GM18498 (cell line): ENCODE measurements at regions not wholly inside any gene's neighbourhood (a gene's known extent, or its start where the extent isn't known, plus 50 kb on each side); places are given as distances from the start of the nearest gene placed in this dataset.
"Not testable (repeated sequence)": the region's sequence is repeated elsewhere in the genome, so short reads cannot be mapped to it uniquely, and the experiment has no call there.

Source experiments
- ATAC-seq: cut with Tn5 transposase; IDR thresholded peaks from one replicate; pipeline ENCODE4 v1.9.1; 2021; ENCODE audit warnings: mild to moderate bottlenecking, moderate library complexity; ENCODE audit not compliant: unreplicated experiment

DNA sequence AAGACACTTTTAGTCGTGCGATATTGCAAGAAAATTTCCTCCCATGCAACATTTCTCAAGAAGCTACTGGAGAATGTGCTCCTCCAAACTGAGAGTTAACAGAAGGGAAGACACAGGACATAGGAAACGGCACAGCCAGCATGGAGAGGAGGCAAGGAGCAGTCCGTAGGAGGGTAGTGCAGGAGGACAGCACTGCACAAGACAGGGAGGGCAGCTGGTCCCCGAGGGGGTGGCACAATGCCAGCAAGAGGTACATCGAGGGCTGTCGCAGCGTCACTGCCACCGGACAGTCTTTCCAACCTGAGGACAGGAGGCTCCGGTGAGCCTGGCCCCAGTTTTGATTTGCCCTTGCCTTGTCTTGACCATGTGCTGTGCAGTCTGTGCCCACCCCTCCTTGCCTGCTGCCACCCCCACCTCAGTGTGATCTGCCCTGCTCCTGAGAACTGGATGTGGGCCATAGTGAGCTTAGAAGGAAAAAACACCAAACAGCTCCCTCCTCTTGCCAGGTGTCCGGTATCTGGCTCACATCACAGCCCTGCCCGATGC, 81.6 kb upstream of the LAPTM4A start:
- ATAC-seq: no peak

DNA sequence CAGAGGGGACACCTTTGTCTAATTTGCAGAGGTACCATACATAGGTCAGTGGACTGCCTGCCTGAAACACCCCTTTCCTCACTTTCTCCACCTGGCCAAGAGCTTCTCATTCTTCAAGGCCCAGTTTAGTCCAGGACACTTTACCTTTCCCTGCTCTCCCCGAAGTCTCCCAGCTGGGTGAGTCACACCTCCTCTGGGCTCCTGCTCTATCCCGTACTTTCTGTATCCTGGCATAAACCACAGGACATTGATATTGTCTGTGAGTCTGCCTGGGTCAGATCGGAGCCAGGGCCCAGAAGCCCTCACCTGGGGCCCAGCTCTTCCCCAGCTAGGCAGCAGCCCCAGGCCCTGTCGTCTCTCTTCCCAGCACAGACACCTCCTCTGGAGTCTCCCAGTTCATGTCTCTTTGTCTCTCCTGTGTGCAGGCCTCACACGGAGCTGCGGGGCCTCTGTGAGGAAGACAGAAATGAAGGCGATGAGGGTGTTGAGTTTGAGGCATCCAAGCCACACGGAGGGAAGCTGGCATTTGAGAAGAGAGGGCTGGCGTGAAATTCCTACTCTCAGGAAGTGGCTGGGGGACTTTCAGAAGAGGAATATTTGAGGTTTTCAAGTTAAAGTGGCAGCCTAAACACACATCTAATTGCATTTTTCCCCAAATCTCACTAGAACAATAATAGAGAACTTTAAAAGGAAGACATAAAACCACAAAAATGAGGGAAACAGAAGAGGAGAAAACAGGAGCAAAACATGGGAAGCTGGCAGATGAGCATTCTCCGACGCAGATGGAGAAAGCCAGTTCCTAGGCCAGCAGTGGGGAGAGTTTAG, 79.6 kb upstream of the LAPTM4A start:
- no peak for ATAC-seq

DNA sequence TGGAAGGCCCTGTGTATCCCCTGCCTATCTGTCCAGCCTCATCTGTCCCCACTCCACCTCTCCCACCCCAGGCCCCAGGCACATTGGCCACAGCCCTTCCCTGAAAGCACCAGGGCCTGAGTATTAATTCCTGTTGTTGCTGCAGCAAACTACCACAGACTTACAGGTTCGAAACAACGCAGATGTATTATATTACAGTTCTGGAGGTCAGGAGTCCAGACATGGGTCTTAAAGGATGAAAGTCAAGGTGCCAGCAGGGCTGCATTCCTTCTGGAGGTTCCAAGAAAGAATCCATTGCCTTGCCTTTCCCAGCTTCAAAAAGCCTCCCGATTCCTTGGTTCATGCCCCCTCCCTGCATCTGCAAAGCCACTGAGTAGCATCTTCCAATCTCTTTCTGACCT, 78.7 kb upstream of the LAPTM4A start:
- ATAC-seq: no peak

DNA sequence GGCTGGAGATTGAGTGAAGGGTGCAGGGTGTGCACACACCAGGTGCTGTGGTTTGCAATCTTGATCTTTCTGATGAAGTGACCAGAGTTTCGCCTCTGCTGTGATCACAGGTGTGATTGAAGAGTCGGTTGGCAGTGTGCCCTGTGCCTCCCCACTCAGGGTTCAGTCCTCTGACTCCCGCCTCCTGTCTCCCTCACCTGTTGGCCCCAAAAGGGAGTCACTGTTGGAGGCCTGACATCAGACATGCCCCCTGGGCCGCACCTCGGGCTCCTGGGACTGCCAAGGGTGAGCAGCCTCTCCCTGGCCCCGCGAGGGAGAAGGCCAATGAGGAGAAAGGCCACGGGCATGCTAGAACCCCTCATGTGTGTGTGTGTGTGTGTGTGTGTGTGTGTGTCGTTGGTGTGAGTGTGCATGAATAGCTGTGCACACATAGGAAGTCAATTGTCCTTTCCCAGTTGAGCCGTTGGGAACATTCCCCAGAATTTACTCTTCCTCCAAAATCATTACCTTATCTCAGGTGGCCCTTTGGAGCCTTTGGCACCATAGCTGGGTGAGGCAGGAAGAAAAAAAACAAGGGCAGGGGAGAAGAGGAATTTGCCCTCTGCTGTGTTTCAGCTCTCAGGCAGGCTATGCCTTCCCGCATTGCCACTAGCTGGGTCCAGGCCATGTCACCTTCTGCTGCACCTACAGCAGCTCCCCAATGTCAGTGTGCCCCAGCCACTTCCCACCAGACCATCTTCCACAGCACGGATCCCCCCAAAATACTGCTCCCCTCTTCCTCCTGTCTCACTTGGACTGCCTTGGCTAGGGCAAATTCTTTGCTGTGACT, 78.1 kb upstream of the LAPTM4A start:
- no peak for ATAC-seq

DNA sequence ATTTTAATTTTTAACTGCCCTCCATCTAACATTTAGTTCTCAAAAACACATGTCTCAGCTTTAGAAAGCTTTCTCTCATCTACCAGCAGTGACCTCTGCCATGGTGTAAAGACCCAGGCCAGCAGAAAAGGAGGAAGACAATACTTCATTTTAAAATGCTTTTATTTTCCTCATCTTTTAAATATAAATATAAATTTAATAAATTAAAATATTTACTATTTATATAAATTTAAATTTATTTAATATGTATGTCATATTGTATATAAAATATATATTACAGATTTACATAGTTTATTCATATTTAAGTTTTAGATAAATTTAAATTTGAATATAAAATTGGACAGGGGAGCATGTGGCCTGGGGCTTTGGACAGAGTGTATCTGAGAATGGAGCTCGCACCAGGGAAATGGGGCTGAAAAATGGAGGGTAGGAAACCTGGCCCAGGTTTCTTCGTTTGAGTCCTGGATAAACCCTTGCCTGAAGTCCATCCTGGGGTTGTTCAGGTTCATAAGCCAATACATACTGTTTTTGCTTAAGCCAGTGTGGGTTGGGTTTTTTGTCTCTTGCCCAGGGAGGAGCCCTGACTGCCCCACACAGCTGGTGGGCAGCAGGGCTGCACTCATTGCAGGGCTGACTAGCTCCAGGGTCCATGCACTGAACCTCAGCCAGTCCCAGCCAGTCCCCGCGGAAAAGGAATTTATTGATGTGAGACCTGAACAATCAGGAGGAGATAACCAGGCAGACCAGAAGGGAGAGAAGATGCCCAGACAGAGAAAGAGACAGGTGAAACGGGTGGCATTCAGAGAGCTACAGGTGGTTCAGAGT, 77.3 kb upstream of the LAPTM4A start:
- ATAC-seq: no peak

DNA sequence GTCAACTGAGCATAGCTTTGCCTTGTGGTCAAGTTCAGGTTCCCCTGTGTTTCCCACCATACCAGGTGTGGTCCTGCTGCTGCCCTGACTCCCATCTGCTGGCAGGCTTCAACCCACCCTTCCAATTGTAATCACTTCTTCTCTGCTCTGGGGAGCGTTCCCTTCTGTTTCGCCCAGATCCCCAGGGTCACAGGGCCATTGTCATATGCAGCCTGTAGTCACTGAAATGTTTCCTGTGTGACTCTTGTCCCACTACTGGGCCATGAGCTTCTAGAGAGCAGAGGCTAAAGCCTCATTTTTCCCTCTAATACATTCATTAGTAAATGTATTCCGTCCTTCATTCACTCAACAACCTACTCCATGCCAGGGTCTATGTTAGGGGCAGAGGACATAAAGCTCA, 75.0 kb upstream of the LAPTM4A start:
- no peak for ATAC-seq

DNA sequence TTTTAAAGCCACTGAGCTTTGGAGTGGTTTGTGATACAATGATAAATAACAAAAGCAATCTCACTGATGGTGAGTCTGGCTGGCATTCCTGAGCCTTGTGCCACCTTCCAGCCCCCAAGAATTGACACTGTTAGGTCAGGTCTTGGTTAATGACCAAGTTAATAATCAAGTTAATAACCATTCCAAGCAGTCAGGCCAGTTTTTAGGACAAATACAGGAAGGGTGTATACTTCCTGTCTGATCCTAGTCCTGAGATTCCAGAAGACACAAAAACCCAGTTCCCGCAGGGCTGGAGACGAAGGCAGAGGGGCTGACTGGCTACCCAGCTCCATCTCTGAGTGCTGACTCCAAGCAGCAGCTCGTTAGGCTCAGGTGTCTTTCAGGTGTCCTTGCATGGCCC, 74.6 kb upstream of the LAPTM4A start:
- ATAC-seq: no peak

DNA sequence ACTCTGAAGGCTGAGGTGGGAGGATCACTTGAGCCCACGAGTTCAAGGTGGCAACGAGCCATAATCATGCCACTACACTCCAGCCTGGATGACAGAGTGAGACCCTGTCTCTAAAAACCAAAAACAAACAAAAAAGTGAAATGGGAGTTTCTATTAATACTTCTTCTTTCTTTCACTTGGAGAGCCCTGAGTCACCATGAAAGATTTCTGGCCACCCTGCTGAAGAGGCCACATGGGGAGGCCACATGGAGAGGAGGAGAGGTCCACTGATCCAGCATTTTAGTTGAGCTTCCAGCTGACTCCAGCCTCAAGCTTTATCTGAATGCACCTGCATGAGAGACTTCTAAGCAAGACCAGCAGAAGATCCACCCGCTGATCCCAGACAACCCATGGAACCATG, 74.2 kb upstream of the LAPTM4A start:
- no peak for ATAC-seq

DNA sequence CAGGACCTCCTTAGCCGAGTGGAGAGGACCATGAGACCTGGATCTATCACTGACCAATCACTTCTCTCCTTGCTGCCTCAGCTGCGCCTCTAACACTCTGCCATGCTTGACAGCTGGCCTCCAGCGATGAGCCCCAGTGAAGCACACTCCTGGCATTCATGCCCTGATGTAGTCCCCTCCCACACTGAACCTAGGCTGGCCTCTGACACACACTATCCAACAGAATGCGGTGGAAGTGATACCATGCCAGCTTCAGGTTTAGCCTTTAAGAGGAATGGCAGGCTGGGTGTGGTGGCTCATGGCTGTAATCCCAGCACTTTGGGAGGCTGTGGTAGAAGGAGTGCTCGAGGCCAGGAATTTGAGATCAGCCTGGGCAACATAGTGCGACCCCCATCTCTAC, 73.7 kb upstream of the LAPTM4A start:
- ATAC-seq: no peak

DNA sequence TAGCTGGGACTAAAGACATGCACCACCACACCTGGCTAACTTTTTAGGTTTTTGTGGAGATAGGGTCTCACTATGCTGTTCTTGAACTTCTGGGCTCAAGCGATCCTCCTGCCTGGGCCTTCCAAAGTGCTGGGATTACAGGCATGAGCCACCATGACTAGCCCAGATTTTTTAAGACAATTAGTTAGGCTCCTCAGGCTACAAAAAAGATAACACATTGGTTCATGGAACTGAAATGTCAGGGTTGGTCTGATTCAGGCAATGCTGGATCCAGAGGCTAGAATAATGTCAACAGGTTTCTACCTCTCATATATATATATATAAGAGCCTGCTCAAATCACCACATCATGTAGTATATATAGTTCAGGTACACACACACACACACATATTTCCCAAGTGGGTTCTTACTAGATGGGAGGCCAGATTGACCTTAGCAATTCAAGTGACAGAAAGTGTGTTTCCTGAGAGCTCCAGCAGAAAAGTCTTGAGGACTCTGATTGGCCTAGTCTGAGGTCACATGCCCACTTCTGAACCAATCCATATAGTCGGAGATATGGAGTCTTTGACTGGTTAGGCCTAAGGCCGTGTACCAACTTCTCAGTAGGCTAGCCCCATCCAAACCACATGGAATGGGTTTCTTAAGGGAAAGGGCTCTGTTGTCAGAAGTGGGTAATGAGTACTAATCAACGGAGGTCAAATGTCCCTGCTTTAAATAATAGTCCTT, 72.6 kb upstream of the LAPTM4A start:
- no peak for ATAC-seq

DNA sequence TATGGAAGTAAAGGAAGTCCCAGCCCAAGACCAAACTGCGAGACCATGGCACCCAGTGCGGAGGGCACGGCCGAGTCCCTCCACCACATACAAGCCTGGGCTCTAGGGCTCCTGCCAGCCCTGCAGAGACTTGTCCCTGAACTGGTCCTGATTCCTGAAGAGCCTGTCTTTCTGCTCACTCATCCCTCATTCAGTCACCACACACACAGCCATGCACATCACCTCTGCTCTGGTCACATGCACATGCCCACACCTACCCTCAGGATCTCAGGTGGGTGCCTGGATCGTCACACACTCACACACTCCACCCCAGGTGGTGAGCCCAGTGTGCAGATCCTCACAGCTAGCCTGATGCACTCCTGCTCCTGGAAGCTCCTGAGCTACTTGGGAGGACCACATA, 71.4 kb upstream of the LAPTM4A start:
- ATAC-seq: no peak

DNA sequence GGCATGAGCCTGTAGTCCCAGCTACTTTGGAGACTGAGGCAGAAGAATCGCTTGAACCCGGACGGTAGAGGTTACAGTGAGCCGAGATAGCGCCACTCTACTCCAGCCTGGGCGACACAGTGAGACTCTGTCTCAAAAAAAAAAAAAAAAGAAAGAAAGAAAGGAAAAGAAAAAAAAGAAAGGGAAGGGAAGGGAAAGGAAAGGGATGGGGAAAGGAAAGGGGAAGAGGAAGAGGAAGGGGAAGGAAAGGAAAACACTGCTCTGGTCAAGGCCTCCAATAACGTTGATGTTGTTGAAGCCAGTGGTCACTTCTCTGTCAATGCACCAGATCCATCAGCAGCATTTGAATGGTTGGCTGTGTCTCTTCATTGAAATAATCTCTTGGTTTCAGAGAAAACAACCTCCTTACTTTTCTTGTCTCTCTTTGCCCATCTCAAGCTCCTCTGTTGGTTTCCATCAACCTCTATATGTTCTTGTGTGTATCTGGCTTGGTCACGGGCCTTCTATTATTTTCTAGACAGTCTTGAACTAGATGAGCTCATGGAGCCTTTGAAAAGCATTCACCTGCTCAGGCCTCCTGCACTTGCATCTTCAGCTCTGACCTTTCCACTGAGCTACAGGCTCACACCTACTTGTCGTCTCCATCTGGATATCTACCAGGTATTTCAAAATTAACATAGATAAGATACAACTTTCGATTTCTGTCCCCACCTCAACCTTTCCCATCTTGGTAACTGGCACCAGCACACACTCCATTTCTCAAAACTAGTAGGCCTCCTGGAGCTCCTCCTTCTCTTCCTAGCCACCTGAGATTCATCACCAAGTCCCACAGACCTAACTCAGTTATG, 69.4 kb upstream of the LAPTM4A start:
- ATAC-seq: no peak

DNA sequence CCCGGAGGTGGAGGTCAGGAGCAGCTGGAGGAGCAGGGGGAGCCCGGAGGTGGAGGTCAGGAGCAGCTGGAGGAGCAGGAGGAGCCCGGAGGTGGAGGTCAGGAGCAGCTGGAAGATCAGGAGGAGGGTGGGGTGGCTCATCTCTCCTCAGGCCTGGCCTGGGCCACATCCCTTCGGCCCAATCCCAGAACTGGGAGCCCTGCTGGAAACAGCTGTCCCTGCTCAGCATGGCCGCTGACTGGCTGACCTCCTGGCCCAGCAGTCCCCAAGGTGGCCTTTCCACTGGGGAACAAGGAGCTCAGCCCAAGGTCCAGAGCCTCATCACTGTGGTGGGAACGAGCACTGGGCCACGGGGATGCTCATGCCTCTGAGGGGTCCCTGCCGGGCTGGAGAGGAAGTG, 66.6 kb upstream of the LAPTM4A start:
- ATAC-seq: no peak

DNA sequence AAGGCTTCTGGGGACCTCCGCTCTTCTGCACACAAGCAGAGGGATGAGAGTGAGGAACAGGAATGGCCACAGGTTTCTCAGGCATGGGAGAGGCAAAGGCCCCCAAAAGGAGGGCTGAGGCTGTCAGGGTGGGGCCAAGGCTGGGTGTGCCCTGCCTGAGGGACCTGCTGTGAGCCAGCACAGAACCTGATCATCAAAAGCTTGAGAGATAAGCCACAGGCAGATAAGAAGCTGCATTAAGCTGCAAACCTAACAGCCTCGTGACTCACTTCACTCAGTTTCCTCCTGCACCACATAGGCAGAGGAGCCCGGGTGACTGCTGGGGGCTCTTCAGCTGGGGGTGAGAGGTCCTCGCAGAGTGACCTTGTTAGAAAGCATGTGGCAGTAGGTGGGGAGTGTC, 64.5 kb upstream of the LAPTM4A start:
- ATAC-seq: no peak

DNA sequence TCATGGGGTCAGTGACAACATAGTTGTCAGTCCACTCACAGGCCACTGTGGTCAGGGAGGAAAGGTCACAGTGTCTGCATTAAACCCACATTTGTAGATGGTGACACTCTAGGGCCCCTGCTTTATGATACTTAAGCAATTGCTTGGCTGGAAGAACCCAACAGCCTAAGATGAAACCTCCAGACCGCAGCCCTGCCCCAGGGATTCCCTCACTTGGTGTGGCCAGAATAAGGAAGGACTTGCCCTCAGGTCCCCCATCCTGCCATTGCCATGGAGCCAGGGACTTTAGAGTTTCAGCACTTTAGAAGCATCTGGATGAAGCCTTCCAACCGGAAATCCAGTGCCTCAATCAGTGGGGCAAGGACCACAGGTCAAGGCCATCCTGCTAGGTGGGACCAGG, 63.9 kb upstream of the LAPTM4A start:
- ATAC-seq: no peak

DNA sequence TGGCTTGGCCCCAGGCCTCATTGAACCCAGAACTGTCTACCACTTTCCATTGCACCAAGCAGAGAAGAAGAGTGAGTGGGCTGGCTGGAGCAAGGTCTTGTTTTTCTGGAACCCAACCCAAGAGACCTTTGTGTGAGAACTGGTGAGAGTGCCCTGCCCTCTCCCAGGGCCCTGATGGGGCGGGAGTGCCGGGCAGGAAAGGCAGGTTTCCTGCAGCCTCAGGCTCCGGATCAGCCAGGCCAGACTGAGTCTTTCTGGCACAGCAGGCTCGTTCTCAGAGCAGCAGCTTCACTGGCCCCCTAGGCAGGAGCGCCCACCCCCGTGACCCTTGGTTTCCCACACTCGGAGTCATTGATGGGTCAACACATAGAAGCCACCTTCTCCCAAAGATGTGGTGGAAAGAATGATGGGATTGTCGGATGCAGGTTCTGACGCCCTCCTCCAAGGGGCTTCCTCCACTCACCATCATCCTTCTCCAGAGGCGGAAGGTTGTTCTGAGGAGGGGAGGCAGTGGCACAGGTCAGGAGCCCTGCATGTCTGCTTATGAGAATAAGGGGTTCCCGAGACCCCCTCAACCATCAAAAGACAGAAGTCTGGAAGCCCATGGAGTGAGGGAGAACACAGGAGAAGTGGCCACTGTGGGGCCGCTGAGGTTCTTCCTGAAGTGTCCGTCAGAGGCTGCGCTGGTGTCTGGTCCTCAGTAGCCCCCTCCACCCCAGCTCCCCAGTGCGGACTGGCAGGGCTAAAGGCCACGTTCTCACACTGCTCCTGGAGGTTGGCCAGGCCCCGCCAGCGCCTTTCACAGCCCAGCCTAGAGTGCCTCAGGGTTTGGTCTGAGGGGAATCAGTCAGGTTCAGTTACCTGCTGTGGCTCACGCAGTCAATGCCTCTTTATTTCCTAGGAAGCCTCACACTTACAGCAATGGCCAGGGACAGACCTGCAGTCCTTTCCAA, 62.8 kb upstream of the LAPTM4A start:
- no peak for ATAC-seq

DNA sequence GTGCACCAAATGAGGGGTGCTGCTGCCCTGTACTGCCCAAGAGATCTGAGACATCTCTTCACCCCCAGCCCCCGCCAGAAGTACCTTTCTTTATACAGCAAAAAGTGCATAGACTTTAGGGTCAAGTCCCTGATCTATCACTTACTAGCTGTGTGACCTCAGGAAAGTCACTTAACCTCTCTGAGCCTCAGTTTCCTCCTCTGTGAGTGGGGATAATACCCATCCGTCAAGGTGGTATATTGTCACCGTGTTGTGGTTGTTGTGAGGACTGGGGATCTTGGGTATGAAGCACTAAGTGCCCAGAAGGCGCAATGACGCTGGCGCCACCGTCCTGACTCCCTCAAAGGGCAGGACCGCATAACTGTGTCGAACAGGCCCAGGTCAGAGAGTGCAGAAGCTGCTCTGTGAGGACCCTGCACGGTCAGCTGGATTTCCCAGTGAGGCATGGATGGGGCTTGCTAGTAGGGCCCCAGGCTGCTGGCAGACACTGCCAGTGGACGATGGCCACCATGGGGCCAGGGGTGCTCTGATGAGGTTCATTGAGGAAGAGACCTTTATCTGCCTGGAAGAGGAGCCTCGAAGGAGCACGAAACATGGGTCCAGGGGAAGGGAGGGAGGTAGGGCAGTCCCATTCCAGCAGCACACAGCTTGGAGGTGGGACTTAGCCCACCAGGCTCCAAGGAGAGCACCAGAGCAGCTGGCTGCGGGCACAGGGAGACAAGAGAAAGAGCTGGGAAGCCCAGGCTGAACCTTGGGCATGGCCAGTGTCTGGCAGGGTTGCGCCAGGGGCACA, 61.8 kb upstream of the LAPTM4A start:
- no peak for ATAC-seq

DNA sequence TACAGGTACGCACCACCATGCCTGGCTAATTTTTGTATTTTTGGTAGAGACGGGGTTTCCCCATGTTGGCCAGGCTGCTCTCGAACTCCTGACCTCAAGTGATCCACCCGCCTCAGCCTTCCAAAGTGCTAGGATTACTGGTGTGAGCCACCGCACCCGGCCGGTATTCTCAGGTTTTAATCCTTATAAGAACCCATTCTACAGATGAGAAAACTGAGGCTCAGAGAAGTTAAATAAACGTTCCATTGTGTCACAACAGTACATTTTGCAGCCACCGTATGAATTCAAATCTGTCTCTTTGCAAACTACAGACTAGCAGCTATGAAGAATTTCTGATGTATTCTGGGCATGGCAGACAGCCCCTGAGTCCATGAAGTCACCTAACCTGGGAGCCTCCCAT, 60.9 kb upstream of the LAPTM4A start:
- not testable (repeated sequence) for ATAC-seq
